ENCODE measurements at regions not wholly inside any gene's neighbourhood (a gene's known extent, or its start where the extent isn't known, plus 50 kb on each side); places are given as distances from the start of the nearest gene placed in this dataset.

- H3K27ac Mint-ChIP-seq = no peak overlapping the region
- H3K27me3 Mint-ChIP-seq = no peaks in the 10 kb centered on the region
- no peaks in the 10 kb centered on the region for H3K36me3 Mint-ChIP-seq (ENCODE audit: low read depth)
- H3K4me1 Mint-ChIP-seq (ENCODE audit: low read depth) = no peaks in the 10 kb centered on the region
- peaks cover 15% of the 10 kb centered on the region for H3K9me3 Mint-ChIP-seq
- intact Hi-C loops (cut with micrococcal nuclease) = no loop called here
- no peak overlapping the region for H3K4me3 Mint-ChIP-seq
These were observed 2350.9 kb upstream of the WWC1 start for GRCh38 chr5:165940541-165940940.

DNA sequence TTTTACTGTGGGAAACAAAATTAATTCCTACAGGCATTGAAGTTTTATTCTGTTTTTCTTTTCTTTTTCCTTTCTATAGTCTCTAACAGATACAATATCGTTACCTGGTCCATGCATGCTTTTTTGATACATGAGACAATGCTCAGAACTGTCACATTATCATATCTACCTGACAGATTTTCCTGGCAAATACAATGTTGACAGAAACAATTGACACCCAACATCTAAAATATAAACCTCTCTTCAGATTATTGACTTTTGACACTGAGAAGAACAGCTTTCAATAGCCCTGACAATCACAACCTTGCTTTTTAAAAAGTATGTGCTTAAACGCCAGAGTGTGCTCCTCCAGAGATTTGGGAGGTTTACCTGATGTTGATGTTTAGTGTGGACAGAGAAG is 2334.6 kb upstream of the WWC1 start:
- no peaks in the 10 kb centered on the region for H3K36me3 Mint-ChIP-seq (ENCODE audit: low read depth)
- no peak overlapping the region for H3K27ac Mint-ChIP-seq
- no peaks in the 10 kb centered on the region for H3K9me3 Mint-ChIP-seq
- H3K4me3 Mint-ChIP-seq = no peak overlapping the region
- H3K4me1 Mint-ChIP-seq (ENCODE audit: low read depth) = no peaks in the 10 kb centered on the region
- no peaks in the 10 kb centered on the region for H3K27me3 Mint-ChIP-seq
- intact Hi-C loops (cut with micrococcal nuclease) = no loop called here

GRCh38 chr5:165981671-165982070 is 2309.8 kb upstream of the WWC1 start:
- intact Hi-C loops (cut with micrococcal nuclease) = no loop called here
- Mint-ChIP-seq H3K36me3 (ENCODE audit: low read depth) (no peaks in the 10 kb centered on the region), H3K27ac (no peak overlapping the region), H3K4me3 (no peak overlapping the region), H3K4me1 (ENCODE audit: low read depth) (no peaks in the 10 kb centered on the region), H3K27me3 (no peaks in the 10 kb centered on the region), H3K9me3 (peaks cover 29% of the 10 kb centered on the region)

GRCh38 chr5:165996201-165996875 is 2295.1 kb upstream of the WWC1 start:
- H3K9me3 Mint-ChIP-seq = peaks cover 17% of the 10 kb centered on the region
- intact Hi-C loops (cut with micrococcal nuclease) = no loop called here
- no peaks in the 10 kb centered on the region for H3K27me3 Mint-ChIP-seq
- H3K4me1 Mint-ChIP-seq (ENCODE audit: low read depth) = no peaks in the 10 kb centered on the region
- no peak overlapping the region for H3K27ac Mint-ChIP-seq
- H3K4me3 Mint-ChIP-seq = no peak overlapping the region
- no peaks in the 10 kb centered on the region for H3K36me3 Mint-ChIP-seq (ENCODE audit: low read depth)

DNA sequence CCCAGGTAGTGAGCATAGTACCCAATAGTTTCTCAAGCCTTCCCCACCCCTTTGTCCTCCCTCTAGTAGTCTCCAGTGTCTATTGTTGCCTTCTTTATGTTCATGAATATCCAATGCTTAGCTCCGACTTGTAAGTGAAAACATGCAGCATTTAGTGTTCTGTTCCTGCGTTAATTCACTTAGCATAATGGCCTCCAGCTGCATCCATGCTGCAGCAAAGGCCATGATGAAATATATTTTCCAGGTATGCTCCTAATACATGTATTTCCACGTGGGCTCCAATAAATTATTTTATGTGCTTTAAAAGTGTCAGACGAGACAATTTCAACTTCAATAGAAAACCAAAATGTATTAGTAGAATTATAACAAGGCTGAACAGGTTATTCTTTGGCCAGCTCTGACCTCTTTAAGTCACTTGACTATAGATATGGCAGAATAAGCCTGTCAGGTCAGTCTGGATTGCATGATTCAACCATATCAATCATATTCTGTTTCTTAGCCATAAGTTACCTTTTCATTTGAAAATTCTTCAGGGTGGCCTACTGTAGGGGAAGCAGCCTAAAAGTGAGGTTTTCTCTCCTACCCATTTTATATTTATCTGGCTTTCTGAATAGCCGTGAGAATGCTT is 2291.6 kb upstream of the WWC1 start:
- H3K27ac Mint-ChIP-seq = no peak overlapping the region
- intact Hi-C loops (cut with micrococcal nuclease) = no loop called here

DNA sequence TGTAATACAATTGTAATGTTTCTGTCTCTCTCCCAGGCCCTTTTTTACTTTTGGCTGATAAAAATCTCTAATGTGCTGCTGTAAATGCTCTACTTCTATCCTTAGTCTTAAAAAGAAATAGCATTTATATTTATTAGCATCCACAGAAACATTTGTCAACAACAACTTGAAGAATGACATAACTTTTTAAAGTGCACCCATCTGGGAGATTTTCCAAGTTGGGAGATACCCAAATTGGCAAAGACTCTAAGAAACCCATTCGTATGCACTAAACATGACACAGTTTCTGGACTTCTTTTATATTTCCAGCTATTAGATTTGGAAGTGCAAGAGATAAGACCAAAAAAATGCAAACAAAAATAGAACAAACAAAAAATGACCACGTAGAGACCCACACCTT is 2287.4 kb upstream of the WWC1 start:
- H3K4me3 Mint-ChIP-seq = no peak overlapping the region
- no peaks in the 10 kb centered on the region for H3K4me1 Mint-ChIP-seq (ENCODE audit: low read depth)
- intact Hi-C loops (cut with micrococcal nuclease) = no loop called here
- H3K36me3 Mint-ChIP-seq (ENCODE audit: low read depth) = no peaks in the 10 kb centered on the region
- no peaks in the 10 kb centered on the region for H3K27me3 Mint-ChIP-seq
- H3K9me3 Mint-ChIP-seq = peaks cover 25% of the 10 kb centered on the region
- no peak overlapping the region for H3K27ac Mint-ChIP-seq

More for the DNA sequence above, 2291.6 kb upstream of the WWC1 start:
- Mint-ChIP-seq H3K9me3 (peaks cover 23% of the 10 kb centered on the region), H3K27me3 (no peaks in the 10 kb centered on the region), H3K4me1 (ENCODE audit: low read depth) (no peaks in the 10 kb centered on the region), H3K36me3 (ENCODE audit: low read depth) (no peaks in the 10 kb centered on the region), H3K4me3 (no peak overlapping the region)

DNA sequence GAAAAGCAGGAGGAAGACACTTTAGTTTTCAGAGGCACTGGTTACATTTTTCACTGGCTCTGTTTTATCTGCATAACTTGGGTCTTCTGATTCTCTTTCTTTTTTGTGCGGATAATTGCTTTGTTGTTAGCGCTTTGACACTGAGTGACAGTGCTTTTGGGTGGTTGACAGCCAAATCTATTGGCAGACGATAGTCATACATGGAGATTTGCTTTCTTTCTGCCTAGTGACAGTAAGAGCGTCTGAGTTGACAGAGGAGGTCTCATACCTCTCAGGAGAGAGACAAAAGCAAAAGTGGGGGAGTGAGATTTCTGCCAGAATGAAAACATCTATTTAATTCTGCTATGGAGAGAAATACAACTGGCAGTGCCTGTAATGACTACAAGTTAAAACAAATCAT is 2278.0 kb upstream of the WWC1 start:
- H3K4me1 Mint-ChIP-seq (ENCODE audit: low read depth) = no peaks in the 10 kb centered on the region
- H3K27ac Mint-ChIP-seq = no peak overlapping the region
- H3K4me3 Mint-ChIP-seq = no peak overlapping the region
- no peaks in the 10 kb centered on the region for H3K27me3 Mint-ChIP-seq
- H3K36me3 Mint-ChIP-seq (ENCODE audit: low read depth) = no peaks in the 10 kb centered on the region
- intact Hi-C loops (cut with micrococcal nuclease) = no loop called here
- peaks cover 17% of the 10 kb centered on the region for H3K9me3 Mint-ChIP-seq

GRCh38 chr5:166014256-166014655 is 2277.2 kb upstream of the WWC1 start:
- no peaks in the 10 kb centered on the region for H3K27me3 Mint-ChIP-seq
- H3K36me3 Mint-ChIP-seq (ENCODE audit: low read depth) = no peaks in the 10 kb centered on the region
- intact Hi-C loops (cut with micrococcal nuclease) = no loop called here

DNA sequence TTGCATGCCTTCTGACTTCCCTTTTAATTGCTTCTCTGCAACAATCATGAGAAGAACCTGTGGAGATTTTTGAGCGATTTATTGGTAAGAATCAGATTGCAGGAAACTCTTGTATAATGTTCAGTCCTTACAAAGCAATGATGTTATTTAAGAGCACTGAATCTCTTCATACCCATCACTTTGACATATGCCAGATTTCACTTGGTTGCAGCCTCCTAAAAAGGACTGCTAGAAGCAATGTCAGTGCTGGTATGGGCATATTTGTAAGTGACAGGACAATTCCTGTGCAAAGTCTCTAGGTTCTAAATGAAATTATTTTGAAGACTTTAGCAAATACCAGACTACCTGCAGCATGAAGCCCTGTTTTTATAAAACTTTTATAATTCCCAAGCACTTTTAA is 2272.7 kb upstream of the WWC1 start:
- intact Hi-C loops (cut with micrococcal nuclease) = no loop called here
- H3K4me3 Mint-ChIP-seq = no peak overlapping the region
- no peaks in the 10 kb centered on the region for H3K4me1 Mint-ChIP-seq (ENCODE audit: low read depth)
- peaks cover 26% of the 10 kb centered on the region for H3K9me3 Mint-ChIP-seq
- no peaks in the 10 kb centered on the region for H3K27me3 Mint-ChIP-seq
- H3K27ac Mint-ChIP-seq = no peak overlapping the region
- H3K36me3 Mint-ChIP-seq (ENCODE audit: low read depth) = no peaks in the 10 kb centered on the region

More at GRCh38 chr5:166014256-166014655, 2277.2 kb upstream of the WWC1 start:
- no peak overlapping the region for H3K27ac Mint-ChIP-seq
- no peaks in the 10 kb centered on the region for H3K4me1 Mint-ChIP-seq (ENCODE audit: low read depth)
- H3K9me3 Mint-ChIP-seq = peaks cover 17% of the 10 kb centered on the region
- H3K4me3 Mint-ChIP-seq = no peak overlapping the region

GRCh38 chr5:166022065-166022464 is 2269.4 kb upstream of the WWC1 start:
- H3K27ac Mint-ChIP-seq = no peak overlapping the region
- H3K27me3 Mint-ChIP-seq = no peaks in the 10 kb centered on the region
- H3K9me3 Mint-ChIP-seq = peaks cover 24% of the 10 kb centered on the region
- no peaks in the 10 kb centered on the region for H3K4me1 Mint-ChIP-seq (ENCODE audit: low read depth)
- no peak overlapping the region for H3K4me3 Mint-ChIP-seq
- H3K36me3 Mint-ChIP-seq (ENCODE audit: low read depth) = no peaks in the 10 kb centered on the region
- intact Hi-C loops (cut with micrococcal nuclease) = no loop called here

- Mint-ChIP-seq H3K27me3 (no peaks in the 10 kb centered on the region), H3K4me1 (ENCODE audit: low read depth) (no peaks in the 10 kb centered on the region), H3K4me3 (no peak overlapping the region), H3K27ac (no peak overlapping the region), H3K36me3 (ENCODE audit: low read depth) (no peaks in the 10 kb centered on the region), H3K9me3 (peaks cover 35% of the 10 kb centered on the region)
- intact Hi-C loops (cut with micrococcal nuclease) = no loop called here
These were observed 2266.5 kb upstream of the WWC1 start for GRCh38 chr5:166024970-166025369.

- Mint-ChIP-seq H3K4me3 (no peak overlapping the region), H3K27me3 (no peaks in the 10 kb centered on the region), H3K27ac (no peak overlapping the region), H3K4me1 (ENCODE audit: low read depth) (no peaks in the 10 kb centered on the region), H3K36me3 (ENCODE audit: low read depth) (no peaks in the 10 kb centered on the region), H3K9me3 (peaks cover 42% of the 10 kb centered on the region)
- intact Hi-C loops (cut with micrococcal nuclease) = no loop called here
These were observed 2263.9 kb upstream of the WWC1 start for GRCh38 chr5:166027582-166027981.

GRCh38 chr5:166031926-166032325 is 2259.5 kb upstream of the WWC1 start:
- Mint-ChIP-seq H3K27ac (no peak overlapping the region), H3K4me1 (ENCODE audit: low read depth) (no peaks in the 10 kb centered on the region), H3K36me3 (ENCODE audit: low read depth) (no peaks in the 10 kb centered on the region), H3K4me3 (no peak overlapping the region), H3K27me3 (no peaks in the 10 kb centered on the region), H3K9me3 (peaks cover 26% of the 10 kb centered on the region)
- intact Hi-C loops (cut with micrococcal nuclease) = no loop called here

GRCh38 chr5:166032601-166033000 is 2258.8 kb upstream of the WWC1 start:
- Mint-ChIP-seq H3K36me3 (ENCODE audit: low read depth) (no peaks in the 10 kb centered on the region), H3K4me1 (ENCODE audit: low read depth) (no peaks in the 10 kb centered on the region), H3K4me3 (no peak overlapping the region), H3K27me3 (no peaks in the 10 kb centered on the region), H3K27ac (no peak overlapping the region), H3K9me3 (peaks cover 26% of the 10 kb centered on the region)
- intact Hi-C loops (cut with micrococcal nuclease) = no loop called here

DNA sequence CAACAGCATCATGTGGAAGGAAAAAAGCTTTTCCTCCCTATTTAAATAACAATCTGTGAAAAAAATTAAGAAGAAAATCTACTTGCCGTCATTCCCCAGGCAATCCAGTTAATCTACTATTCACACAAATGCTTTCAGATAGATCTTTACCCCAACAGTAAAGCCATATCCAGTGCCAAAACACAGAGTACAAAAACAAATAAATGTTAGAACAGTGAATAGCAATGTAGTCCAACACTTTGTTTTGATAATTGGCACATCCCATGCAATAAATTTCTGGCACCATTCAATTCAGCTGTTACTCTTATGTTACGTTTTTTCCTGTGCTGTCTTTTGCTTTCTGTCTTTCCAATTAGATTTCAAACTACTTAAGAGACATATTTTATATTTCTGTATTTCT is 2245.5 kb upstream of the WWC1 start:
- no peak overlapping the region for H3K27ac Mint-ChIP-seq
- intact Hi-C loops (cut with micrococcal nuclease) = no loop called here
- H3K9me3 Mint-ChIP-seq = peaks cover 26% of the 10 kb centered on the region
- H3K4me3 Mint-ChIP-seq = no peak overlapping the region
- no peaks in the 10 kb centered on the region for H3K36me3 Mint-ChIP-seq (ENCODE audit: low read depth)
- H3K4me1 Mint-ChIP-seq (ENCODE audit: low read depth) = no peaks in the 10 kb centered on the region
- no peaks in the 10 kb centered on the region for H3K27me3 Mint-ChIP-seq

All from dendritic cell treated with granulocyte-macrophage colony-stimulating factor and Interleukin-4, amounts not matched to agents 40 ng/mL and 50 ng/mL, for 4 days (primary cell).